Muscle of back (tissue), 3 donors: ENCODE measurements at regions not wholly inside any gene's neighbourhood (a gene's known extent, or its start where the extent isn't known, plus 50 kb on each side); places are given as distances from the start of the nearest gene placed in this dataset.

Experiments
- DNase-seq, 3 donors: peaks; one replicate each; pipeline versions ENCODE4 v3.0.0 to v3.0.0-alpha.2; 2013

DNA sequence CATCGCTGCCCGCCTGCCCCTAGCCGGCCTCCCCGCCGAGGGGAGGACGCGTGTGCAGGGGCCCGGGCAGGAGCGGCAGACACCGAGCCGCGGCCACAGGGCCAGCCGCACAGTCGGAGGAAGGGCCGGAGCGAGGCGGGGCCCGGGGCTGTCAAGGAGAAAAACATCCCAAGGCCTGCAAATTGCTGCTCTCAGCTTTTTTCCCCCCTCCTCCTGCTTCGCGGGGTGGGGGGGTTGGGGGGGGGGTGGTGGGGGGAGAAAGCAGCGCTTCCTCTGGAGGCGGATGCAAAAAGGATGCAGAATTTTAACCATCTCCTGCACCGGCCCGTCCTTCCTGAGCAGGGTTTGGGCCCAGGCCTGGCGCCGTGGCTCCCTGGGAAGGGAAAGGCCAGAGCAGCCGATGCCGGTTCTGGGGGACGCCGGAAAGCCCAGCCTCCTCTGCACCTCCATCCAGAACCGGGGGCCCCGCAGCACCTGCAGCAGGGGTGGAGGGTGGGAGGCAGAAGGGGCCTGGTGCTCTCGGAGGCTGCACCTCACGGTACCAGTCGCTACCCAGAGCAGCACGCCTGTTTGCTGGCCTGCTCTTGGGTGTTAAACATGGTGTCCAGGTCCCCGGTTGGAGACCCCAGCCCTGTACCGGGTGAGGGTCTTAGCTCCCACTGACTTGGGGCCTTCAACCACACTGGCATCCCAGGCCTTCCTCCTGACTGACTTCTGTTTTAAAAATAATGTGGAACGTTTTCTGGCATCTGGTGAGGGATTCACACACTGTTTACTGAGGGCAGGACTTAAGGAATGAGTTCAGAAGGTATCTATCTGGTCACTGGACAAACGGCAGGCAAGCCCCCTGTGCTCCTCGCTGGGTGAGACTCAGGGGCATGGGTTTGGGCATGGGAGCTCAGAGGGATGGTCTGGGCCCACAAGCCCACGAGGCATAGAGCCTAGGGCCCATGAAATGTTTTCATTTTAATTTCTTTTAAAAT is 77.4 kb upstream of the WNT7B start:
- peak in 2 of 3 donors; percentile 84 to 94 for DNase-seq

DNA sequence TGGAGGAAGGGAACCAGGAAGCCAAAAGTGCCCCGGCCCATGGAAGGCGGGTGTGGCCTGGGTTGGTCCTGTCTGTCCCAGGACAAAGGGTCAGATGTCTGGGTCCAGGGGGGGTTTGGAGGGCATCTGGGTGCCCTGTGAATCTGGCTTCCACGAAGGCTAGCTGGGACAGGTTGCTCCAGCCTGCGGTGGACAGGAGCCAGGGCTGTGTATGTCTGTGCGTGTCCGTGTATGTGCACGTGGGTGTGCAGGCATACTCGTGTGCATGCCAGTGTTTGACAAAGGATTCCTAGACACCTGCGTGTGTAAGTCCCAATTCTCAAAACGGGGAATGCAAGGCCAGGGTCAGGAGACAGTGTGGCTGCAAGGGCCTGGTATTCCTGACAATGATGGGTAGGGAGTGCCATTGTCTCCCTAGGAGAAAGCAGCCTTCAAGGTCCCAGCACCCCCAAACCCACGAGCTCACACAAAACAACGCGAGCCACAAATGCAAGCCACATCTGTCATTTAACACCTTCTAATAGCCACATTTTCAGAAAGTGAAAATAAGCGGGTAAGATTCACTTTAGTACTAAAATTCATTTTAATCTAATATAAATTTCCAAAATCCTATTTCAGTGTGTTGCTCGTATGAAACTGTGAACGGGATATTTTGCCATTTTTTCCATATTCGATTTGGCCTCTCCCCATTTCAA is 78.4 kb upstream of the WNT7B start:
- no peak for DNase-seq

DNA sequence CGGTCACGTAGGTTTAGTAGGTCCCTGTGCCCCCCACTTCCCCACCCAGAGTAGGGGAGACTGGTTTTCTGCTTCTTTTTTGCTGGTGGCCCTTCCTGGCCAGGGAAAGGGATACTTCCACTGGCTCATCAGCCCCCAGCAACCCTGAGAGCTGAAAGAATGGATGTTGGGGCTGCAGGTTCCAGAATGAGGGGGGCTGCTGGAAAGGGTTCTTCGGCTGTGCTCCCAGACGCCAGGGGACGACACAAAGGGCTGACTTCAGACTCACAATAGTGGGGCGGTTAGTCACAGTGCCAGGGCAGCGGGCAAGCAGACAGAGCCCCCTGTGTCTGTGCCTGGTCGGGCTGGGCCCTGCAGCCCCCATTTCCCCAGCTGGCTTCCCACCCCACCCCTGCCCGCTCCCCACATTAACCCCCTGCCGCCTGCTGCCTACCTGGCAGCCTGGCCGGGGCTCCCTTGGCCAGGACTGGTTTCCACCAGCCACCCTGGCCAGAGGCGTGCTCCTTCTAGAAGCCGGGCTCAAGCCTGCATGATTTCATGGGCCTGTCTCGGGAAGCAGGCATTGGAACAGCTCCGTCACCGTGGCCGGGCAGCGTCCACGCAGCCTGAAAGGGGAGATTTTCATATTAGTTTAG is 79.1 kb upstream of the WNT7B start:
- DNase-seq: no peak

DNA sequence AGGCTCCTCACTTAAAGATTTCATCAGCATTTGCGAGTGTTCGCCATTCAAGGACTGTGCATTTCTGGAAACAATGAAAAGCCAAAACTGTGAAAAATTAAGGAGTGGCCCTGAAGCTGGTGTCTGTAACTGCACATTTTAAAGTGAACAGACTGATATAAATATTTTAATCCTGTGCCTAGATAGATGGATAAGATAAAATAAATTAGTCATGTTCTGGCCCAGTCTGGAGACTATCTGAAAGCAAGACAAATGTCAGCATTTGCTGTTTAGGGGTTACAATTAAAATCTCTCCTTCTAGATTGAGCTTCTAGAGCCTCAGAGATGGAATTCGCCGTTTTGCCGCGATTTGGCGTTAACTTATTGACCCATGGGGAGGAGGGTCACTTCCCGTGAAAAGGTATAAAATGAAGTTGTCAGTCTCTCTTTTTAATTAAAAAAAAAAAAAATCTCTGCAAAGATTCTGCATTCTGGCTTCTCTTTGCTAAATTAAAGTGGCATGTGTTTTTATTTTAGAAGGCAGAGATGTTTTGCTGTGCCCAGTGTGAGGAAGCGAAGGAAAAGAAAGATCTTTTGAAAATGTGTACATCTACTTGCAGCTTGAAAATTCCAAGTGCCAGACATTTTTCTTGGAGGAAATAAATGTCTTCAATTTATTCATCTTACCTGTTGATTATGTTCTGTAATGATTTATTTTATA is 79.7 kb upstream of the WNT7B start:
- DNase-seq: no peak

DNA sequence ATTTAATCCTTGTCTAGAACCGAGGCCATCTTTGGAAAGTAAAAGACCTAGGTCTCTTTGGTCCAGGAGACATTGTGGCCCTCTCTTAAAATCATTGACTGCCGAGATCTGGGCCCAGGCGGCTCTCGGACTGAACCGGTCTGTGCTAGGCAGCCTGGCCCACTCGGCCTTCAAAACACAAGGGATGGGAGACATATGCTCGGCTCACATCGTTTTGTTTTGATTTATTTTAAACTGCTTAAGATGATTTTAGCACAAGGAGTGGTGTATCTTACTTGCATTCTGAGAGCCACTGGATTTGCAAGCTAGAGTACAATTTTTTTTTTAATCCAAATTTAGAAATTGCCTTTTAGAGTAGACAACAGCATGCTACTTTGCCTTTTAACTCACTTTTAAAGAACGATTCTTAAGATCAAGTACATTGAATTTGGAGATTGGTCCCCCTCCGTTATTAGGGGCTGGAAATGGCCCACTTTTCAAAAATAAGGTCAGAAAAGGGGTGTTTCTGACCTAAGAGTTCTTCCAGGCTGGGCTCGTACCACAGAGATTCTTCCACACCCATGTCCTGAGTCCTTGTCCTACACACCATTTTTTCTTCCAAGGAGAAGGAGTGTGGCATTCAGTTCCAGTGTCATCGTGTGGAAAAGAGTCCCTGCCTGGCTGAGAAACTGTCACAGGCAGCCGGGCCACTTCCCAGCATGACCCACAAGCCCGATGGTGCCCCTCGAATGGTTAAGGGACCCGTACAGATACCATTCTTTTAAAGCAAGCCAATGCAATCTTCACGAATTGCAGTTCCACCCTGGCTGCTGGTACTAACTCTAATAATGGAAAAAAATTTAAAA is 80.5 kb upstream of the WNT7B start:
- DNase-seq: no peak

DNA sequence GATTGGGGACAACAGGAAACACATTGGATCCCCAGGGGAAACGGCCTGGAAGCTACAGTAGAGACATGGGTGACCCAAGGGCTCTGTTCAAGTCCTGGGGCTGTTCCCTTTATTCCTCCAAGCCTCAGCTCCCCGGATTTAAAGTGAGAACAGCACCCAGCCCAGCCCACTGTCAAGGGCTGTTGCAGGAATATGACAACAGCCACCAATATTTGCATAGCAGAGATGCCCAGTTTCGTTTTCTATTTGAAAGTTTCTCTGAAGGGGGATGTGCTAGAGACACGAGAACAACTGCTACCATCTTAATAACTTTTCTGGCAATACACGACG is 81.1 kb upstream of the WNT7B start:
- DNase-seq: no peak

DNA sequence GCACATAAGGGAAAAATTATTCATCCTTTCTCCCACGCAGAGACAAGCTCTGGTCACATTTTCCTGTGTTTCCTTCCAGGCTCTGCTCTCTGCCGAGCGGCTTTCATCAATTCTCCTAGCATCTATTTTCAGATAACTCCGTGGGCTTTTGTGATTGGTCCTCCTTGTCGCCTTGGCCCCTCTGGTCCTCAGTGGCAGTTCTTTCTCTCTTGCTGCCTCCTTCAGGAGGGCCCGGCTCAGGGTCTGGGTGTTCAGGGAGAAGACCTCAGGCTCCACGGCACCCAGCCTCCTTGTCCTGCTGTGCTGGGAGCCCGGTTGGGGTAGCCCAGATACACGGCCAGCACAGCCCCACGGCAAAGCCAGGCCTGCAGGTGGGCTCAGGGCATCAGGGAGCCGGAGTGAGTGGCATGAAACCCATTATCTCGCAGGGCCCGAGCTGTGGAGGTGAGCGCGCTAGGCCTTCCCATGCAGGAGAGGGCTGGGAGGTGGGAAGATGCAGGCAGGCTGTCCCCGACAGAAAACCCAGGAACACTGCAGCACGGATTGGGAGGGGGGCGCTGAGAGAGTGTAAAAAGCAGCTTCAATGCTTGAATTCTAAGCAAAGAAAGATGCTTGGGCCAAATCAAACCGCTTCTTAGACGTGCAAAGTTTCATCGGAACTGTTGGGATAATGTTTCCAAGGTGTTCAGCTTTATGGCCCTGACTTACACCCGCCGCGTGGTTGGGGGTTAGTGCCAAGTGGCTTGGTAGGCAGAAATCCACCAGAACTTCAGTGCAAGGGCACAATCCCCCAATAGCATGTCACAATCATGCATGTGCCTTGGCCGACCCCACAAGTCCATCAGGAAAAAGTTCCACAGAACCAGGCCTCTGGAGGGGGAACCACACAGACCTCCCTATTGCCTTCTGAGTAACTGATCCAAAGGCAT is 81.9 kb upstream of the WNT7B start:
- peak in 1 of 3 donors; percentile 74 for DNase-seq

DNA sequence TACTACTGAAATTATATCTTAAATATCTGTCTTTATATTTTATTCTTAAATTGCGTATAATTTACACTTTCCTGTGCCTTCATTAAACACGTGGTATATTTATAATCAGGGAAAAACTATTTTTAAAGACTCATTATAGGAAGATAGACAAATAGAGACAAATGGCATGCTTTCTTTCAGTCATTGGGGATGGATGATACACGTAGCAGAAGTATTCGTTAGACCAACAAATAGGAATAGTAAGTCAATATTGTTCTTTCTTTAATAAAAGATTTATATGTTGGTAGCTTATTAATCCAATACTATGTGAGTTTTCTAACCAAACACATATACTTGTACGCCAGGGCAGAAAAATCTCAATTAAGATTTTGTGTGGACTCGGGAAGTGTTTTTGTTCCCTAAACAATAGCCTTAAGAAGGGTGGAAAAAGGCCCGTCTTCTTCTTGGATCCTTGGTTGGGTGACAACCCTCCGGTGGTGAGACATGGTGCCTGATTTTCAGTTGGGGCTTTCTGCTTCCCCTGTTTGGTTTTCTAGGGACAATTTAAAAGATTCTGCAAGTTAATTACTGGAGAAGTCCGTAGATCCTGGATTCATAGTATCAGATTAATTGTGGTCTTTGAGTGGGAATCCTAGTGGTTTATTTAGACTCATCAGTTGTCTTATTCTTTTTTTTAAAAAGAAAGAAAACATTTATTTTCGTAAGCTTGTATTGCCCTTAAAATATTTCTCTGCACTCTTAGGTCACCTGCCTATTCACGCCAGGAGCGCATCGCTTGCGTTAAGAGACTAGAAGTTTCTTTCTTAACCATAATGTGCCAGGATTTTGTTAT is 83.5 kb upstream of the WNT7B start:
- no peak for DNase-seq

DNA sequence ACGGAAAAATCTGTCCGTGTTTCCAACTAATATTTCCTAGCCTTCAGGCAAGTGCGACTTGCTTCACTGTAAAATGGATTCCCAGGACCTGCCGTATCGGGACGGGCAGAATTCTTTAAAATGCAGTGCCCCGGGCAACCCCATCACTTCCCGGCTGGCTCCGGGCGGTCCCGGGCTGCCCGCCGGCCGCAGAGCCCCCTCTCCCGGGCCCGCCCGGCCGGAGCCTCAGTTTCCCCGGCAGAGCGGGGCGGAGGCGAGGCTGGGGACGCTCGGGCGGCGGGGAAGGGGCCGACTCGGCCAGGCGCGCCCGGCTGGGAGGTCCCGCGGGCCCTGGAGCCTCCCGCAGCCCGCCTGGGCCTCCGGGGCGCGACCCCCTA is 84.2 kb upstream of the WNT7B start:
- DNase-seq: no peak

DNA sequence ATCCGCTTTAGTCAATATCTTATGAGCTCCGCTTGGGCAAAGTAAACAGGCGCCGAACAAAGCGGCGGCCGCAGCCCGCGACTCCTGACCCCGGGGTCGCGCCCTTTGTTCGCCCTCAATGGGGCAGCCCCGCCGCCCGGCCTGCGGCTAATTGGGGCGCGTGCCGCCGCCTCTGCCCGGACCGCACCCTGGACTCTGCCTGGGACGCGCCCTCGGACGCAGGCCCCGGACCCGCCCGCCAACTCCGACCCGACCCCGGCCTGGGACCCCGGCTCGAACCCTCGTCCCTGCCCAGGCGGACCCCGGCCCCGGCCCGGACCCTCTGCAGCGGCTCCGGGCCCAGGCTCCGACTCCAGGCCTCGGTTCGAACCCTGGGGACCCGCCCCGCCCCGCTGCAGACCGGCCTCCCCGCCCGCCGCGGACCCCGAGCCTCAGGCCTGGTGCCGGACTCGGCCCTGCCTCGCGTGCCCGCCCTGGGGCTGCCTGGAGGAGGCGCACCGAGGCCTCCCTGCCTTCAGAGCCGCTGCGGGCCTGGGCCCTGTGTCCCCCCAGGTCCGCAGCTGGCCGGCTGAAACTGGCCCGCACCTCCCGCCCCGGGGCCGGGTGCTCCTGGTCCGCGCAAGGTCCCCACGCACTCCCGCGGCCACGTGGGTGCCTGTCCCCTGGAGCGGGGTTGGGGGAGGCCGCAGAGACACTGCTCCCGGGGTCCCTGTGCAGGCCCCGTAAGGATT is 84.7 kb upstream of the WNT7B start:
- no peak for DNase-seq

DNA sequence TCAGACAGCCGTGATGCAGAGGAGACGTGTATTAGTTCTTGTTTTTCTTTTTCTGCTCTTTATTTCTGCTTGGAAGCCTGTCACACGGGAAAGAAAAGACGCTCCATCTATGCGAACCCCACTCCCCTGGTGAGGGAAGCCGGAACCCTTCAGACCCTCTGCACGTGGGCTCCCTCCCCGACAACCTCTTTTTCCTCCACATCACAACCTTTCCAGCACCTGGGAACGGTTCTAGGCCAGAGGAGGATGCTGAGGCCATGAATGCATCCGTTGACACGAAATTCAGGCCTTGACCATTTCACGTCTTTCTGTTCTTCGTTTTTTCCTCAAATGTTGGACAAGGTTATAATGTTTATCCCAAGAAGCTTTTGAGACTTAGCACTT is 85.3 kb upstream of the WNT7B start:
- DNase-seq: no peak

DNA sequence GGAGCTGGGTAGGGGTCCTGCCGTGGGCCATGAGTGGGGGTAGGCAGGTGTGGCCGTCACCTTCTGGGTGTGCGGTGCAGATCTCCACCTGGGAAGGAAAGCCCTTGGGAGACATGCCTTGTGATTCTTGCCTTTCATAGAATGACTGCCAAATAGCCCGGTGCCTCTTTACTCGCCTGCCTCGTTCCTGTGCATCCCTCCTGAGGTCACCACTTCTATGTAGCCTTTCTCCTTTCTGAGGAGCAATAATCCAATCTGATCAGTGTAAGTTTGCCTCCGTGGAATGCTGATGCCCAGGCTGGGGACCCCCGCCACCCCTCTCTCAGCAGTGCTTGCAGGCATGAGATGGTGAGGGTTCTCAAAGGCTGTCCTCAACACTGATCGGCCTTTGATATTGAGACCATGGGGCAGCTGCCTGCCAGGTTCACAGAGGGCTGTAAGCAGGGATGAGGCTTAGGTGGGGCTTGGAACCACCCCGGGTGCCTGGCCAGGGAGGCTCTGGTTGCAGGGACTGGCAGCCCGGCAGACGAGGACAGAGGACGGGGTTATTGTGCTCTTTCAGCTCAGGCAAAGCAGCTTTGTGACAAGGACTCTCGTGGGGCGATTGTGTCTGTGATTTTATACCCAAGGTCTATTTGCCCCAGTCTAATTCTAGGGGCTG is 86.1 kb upstream of the WNT7B start:
- no peak for DNase-seq

DNA sequence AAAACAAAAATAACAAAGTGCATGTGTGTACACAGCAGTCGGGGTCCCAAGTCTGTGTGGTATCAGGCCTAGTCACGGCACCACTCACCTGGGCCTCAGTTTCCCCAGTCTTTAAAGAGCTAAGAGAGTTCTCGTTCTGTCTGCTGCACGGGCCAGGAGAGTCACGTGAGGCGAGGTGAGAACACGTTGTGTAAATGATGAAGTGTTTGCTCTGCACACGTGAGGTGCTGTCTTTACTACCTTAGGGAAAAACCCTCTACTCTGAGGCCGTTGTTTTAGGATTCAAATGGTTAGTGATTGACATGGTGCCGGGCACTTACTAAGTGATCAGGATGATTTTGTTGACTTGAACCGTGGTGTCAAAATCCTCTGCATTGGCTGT is 86.5 kb upstream of the PPARA start:
- no peak for DNase-seq

DNA sequence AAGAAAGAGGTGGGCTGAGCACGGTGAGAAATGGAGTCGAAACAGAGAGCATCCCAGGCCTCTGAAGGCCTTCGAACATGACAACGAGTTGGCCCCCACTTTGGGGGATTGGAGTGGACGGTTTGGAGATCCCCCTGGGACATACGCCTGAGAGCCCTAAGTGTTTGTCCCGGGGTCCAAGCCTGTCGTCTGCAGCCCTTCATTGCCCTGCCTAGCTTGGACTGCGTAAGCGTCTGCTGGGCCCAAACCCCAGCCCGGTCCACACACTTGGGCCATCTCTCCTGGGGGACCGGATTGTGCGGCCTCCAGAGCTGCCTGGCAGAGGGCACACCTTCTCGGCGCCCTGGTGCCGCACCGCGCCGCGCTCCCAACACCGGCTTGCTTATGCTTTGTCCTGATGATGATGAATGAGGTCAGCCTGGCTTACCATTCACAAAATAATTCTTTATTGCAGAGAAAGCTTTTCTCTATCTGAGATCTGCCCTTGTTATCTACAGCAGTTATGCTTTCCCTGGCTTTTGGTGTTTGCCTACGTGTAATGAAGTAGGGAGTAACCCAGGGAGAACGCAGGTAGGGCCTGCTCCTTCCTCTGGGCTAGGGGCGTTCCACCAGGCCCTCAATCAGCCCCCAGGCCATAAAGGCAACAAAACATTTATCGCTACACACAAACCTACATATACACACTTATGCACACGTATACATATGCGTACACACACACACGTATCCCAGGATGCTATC is 85.9 kb upstream of the PPARA start:
- DNase-seq: no peak

DNA sequence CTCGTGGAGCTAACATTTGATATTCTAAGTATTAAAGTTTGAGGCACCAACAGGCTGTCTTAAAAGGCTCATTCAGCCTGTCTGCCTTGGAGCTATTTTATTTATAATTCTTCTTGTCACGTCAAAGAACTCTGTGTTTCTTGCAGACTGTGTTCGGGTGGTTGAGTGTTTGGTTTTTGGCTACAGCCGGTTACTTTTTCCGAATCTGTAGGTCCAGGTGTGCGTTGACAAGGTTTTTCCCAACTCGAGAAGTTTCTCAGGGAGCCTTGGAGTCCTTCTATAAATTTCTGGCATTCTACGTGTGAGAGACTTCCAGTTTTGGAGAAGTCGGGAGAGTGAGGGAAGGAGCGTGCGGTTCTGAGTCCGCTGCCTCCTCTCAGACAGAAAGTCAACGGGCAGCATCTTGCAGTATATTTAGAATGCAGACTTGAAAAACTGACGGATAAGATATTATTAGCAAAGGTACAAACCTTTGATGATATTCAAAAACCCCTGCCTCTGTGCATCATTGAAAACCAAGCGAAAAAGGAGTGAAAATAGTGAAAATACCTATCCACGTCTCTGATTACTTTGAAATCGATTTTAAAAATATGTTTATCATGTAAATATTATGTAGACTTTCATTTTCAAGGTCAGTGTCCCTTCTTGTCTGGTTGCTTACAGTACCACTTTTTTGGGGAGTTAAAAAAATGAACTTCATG is 85.2 kb upstream of the PPARA start:
- DNase-seq: no peak

DNA sequence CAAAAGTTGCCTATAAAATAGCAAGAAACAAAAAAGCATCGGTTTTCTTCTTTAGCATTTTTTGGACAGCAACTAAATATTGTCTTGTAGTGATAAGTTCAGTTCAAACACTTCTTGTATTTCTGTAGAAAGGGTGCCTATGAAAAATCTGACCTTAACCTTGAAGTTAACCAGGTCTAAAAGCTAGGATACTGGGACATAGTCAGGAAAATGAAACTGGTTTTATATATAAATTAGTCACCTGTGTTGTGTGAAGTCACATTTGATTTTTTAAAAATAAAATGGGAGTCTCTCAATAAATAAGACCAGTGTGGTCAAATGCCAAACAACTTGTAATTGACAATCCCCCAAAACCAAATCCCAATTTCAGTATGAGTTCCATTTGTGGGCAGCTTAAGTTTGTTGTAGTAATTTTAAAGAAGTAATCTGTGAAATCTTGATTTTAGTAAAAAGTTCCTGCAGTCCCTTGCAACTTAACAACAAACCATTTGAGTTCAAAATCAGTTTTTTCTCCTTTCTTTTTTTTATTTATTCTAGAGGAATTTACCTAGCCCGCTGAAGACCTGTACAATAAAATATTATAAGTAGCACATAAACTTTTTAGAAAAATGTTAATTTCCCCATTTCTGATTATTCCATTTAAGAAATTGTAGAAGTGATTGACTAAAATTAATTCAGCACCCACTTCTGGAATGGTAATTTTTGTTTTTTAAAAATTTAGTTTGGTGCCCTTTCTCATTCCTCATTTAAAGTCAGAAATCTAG is 84.5 kb upstream of the PPARA start:
- no peak for DNase-seq
